SU-DHL-6 (cell line): ENCODE measurements at regions not wholly inside any gene's neighbourhood (a gene's known extent, or its start where the extent isn't known, plus 50 kb on each side); places are given as distances from the start of the nearest gene placed in this dataset.

ENCODE experiments used
- CTCF ChIP-seq: fragments of 200-600 bp; sonication (generic); IDR thresholded peaks from one replicate; pipeline ENCODE4 v1.5.1; 2017; ENCODE audit warnings: antibody characterized with exemption, mild to moderate bottlenecking, low read length, moderate library complexity; ENCODE audit not compliant: insufficient read depth, poor library complexity, severe bottlenecking
- EZH2phosphoT487 ChIP-seq: fragments of 200-600 bp; sonication (generic), shearing (Covaris generic); conservative IDR thresholded peaks from 2 replicates; pipeline ENCODE4 v1.6.1; 2018; ENCODE audit warnings: mild to moderate bottlenecking, antibody characterized with exemption, low read length, moderate library complexity, mixed read lengths

GRCh38 chr15:70432924-70433495 lies 330.3 kb downstream of the UACA start:
- TF ChIP-seq CTCF (no peak), EZH2phosphoT487 (no peak)
